ENCODE measurements at regions not wholly inside any gene's neighbourhood (a gene's known extent, or its start where the extent isn't known, plus 50 kb on each side); places are given as distances from the start of the nearest gene placed in this dataset.

- Histone ChIP-seq H3K9me3 (no peaks in the 10 kb centered on the region), H3K4me3 (no peak overlapping the region), H3K4me1 (peaks cover 0 to 52% (median 40%) of the 10 kb centered on the region in 4 donors), H3K27ac (no peak overlapping the region), H3K27me3 (no peaks in the 10 kb centered on the region), H3K36me3 (no peaks in the 10 kb centered on the region)
- intact Hi-C loops (cut with DNase I; ENCODE audit: low total_unique reads), result no loop called here
- WGBS, 2 donors (ENCODE audit: low coverage in 1 of 2), result 77 to 78% methylated on average over 2 to 3 of the region's 3 CpGs
- no peak for DNase-seq
- TF ChIP-seq POLR2AphosphoS5 (IDR thresholded peaks at IDR 0.05), result no peak
- TF ChIP-seq CTCF (IDR thresholded peaks at IDR 0.05), result no peak
- no peak for TF ChIP-seq EP300 (IDR thresholded peaks at IDR 0.05; ENCODE audit: low read depth)
- no peak for TF ChIP-seq POLR2A (IDR thresholded peaks at IDR 0.05)
- in situ Hi-C loops (cut with MboI; ENCODE audit: low pct_ligation_motif_present in 1 of 4, low pct_unique_long_range_greater_than_20kb in 1 of 4, low sequenced_read_pairs in 3 of 4), result no loop called here
Measured at GRCh38 chr2:8498994-8499393, 182.9 kb upstream of the ID2 start.

- Histone ChIP-seq H3K9me3 (no peaks in the 10 kb centered on the region), H3K4me1 (peaks cover 0 to 38% (median 28%) of the 10 kb centered on the region in 4 donors), H3K27me3 (no peaks in the 10 kb centered on the region), H3K27ac (peak overlapping the region in 3 of 4 donors; percentile 29 to 65 (median 44)), H3K4me3 (no peak overlapping the region), H3K36me3 (no peaks in the 10 kb centered on the region)
- in situ Hi-C loops (cut with MboI; ENCODE audit: low pct_ligation_motif_present in 1 of 4, low pct_unique_long_range_greater_than_20kb in 1 of 4, low sequenced_read_pairs in 3 of 4), result no loop called here
- TF ChIP-seq CTCF (IDR thresholded peaks at IDR 0.05), result no peak
- peak in 1 of 3 donors; percentile 27 for TF ChIP-seq POLR2AphosphoS5 (IDR thresholded peaks at IDR 0.05)
- 48 to 65% methylated on average over 4 to 13 of the region's 13 CpGs for WGBS, 2 donors (ENCODE audit: low coverage in 1 of 2)
- intact Hi-C loops (cut with DNase I; ENCODE audit: low total_unique reads), result no loop called here
- DNase-seq, result no peak
Measured at GRCh38 chr2:8500124-8501054, 181.5 kb upstream of the ID2 start.

- no peak for DNase-seq
- TF ChIP-seq EP300 (IDR thresholded peaks at IDR 0.05; ENCODE audit: low read depth) (no peak), POLR2AphosphoS5 (IDR thresholded peaks at IDR 0.05) (no peak), CTCF (IDR thresholded peaks at IDR 0.05) (no peak), POLR2A (IDR thresholded peaks at IDR 0.05) (no peak)
- 40 to 76% methylated on average over 2 to 7 of the region's 7 CpGs for WGBS, 2 donors (ENCODE audit: low coverage in 1 of 2)
- no peaks in the 10 kb centered on the region for H3K36me3 ChIP-seq
- H3K4me3 ChIP-seq, result no peak overlapping the region
- H3K4me1 ChIP-seq, result peaks cover 0 to 33% (median 23%) of the 10 kb centered on the region in 4 donors
- peak overlapping the region in 2 of 4 donors; percentile 29 to 65 for H3K27ac ChIP-seq
- in situ Hi-C loops (cut with MboI; ENCODE audit: low pct_ligation_motif_present in 1 of 4, low pct_unique_long_range_greater_than_20kb in 1 of 4, low sequenced_read_pairs in 3 of 4), result no loop called here
- no peaks in the 10 kb centered on the region for H3K9me3 ChIP-seq
- intact Hi-C loops (cut with DNase I; ENCODE audit: low total_unique reads), result no loop called here
- H3K27me3 ChIP-seq, result no peaks in the 10 kb centered on the region
Measured at GRCh38 chr2:8501061-8501720, 180.7 kb upstream of the ID2 start.

GRCh38 chr2:8502316-8502715 is 179.5 kb upstream of the ID2 start:
- in situ Hi-C loops (cut with MboI; ENCODE audit: low pct_ligation_motif_present in 1 of 4, low pct_unique_long_range_greater_than_20kb in 1 of 4, low sequenced_read_pairs in 3 of 4) (no loop called here), intact Hi-C loops (cut with DNase I; ENCODE audit: low total_unique reads) (no loop called here)
- peaks cover 0 to 25% (median 20%) of the 10 kb centered on the region in 4 donors for H3K4me1 ChIP-seq
- no peaks in the 10 kb centered on the region for H3K27me3 ChIP-seq
- no peak for DNase-seq
- H3K27ac ChIP-seq, result no peak overlapping the region
- H3K4me3 ChIP-seq, result no peak overlapping the region
- TF ChIP-seq POLR2A (IDR thresholded peaks at IDR 0.05) (no peak), POLR2AphosphoS5 (IDR thresholded peaks at IDR 0.05) (no peak), EP300 (IDR thresholded peaks at IDR 0.05; ENCODE audit: low read depth) (no peak), CTCF (IDR thresholded peaks at IDR 0.05) (no peak)
- H3K36me3 ChIP-seq, result no peaks in the 10 kb centered on the region
- H3K9me3 ChIP-seq, result no peaks in the 10 kb centered on the region
- 70% methylated on average over 2 to 6 of the region's 6 CpGs for WGBS, 2 donors (ENCODE audit: low coverage in 1 of 2)
